Sigmoid colon (tissue), 6 donors: ENCODE measurements at regions not wholly inside any gene's neighbourhood (a gene's known extent, or its start where the extent isn't known, plus 50 kb on each side); places are given as distances from the start of the nearest gene placed in this dataset.

Experiments
- DNase-seq: peaks from one replicate; pipeline ENCODE4 v3.0.0-alpha.2; 2019
- H3K27ac ChIP-seq, 4 donors: fragments of 200-600 bp; sonication (generic); one replicate each; pipeline ENCODE4 v1.5.1; 2016 to 2019; ENCODE audit warnings: mild to moderate bottlenecking in 1 of 4
- H3K27me3 ChIP-seq, 3 donors: fragments of 200-600 bp; sonication (generic); one replicate each; pipeline ENCODE4 v1.5.1; 2019; ENCODE audit warnings: mild to moderate bottlenecking in 1 of 3
- H3K36me3 ChIP-seq, 4 donors: fragments of 200-600 bp; sonication (generic); one replicate each; pipeline ENCODE4 v1.5.1; 2016 to 2019
- H3K4me1 ChIP-seq, 4 donors: fragments of 200-600 bp; sonication (generic); one replicate each; pipeline ENCODE4 v1.5.1; 2017 to 2019
- H3K4me3 ChIP-seq, 4 donors: fragments of 200-600 bp; sonication (generic); one replicate each; pipeline ENCODE4 v1.5.1; 2017 to 2019; ENCODE audit warnings: mild to moderate bottlenecking in 2 of 4, moderate library complexity in 1 of 4
- H3K9me3 ChIP-seq, 4 donors: fragments of 200-600 bp in 3 of 4; sonication (generic) in 3 of 4; one replicate each; pipeline versions ENCODE4 v1.5.1 to v1.6.1; 2013 to 2019
- CTCF ChIP-seq, 4 experiments: fragments of 450-650 bp in 3 of 4; fragments of 200-600 bp in 1 of 4; IDR thresholded peaks; one replicate each; pipeline ENCODE4 v1.5.1; 2016 to 2019; ENCODE audit warnings: antibody characterized with exemption in 4 of 4, mild to moderate bottlenecking in 3 of 4, moderate library complexity in 2 of 4
- EP300 ChIP-seq, 4 donors: sonication (generic); formaldehyde crosslinking; IDR thresholded peaks; one replicate each; pipeline ENCODE4 v1.6.1; 2017; ENCODE audit warnings: antibody characterized with exemption in 4 of 4
- POLR2A ChIP-seq, 2 donors: fragments of 450-650 bp; IDR thresholded peaks; one replicate each; pipeline ENCODE4 v1.6.1; 2016; ENCODE audit warnings: antibody characterized with exemption in 2 of 2, mild to moderate bottlenecking in 2 of 2, moderate library complexity in 2 of 2
- POLR2AphosphoS5 ChIP-seq, 4 donors: sonication (generic); formaldehyde crosslinking; IDR thresholded peaks; one replicate each; pipeline ENCODE4 v1.6.1; 2017; ENCODE audit warnings: antibody characterized with exemption in 4 of 4
- WGBS, 2 donors: extraction: QIAGEN DNeasy Blood & Tissue Kit; methylation state at CpG; one replicate each; pipeline ENCODE4 v1.1.7; 2013; 5-methylcytosine and 5-hydroxymethylcytosine counted together
- intact Hi-C: fragments of 100-400 bp; cut with DNase I; formaldehyde crosslinking; loops from one replicate; pipeline ENCODE4 v1.15.1; 2023
- donor health status: healthy with polysubstance abuse.
- donor health status: healthy.

DNA sequence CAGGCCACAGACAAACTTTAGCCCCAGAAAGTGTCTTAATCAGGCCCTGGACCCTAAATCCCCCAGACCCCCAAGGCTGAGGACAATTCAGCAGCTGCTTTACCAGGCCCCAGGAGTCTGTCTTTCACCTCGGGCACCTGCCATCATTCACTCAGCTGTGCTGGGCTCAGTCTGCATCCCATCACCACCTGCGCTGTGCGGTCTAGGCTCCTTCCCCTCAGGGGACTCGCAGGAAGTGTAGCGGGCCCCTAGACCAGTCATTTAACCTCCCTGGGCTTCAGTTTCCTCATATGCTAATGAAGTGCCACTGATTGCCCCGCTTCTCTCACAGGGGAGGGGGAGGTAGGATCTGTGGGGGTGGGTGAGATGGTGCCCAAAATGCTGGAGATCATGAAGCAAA, 76.4 kb upstream of the ZMIZ1 start:
- H3K4me3 ChIP-seq: no peak overlapping the region
- no peak overlapping the region for H3K27ac ChIP-seq
- H3K9me3 ChIP-seq: no peaks in the 10 kb centered on the region
- no peak for DNase-seq
- intact Hi-C loops: no loop called here
- WGBS, 2 donors: 65 to 85% methylated on average over 6 of the region's 6 CpGs
- TF ChIP-seq POLR2AphosphoS5 (IDR thresholded peaks at IDR 0.05): no peak
- no peak for TF ChIP-seq CTCF (IDR thresholded peaks at IDR 0.05)
- no peak for TF ChIP-seq POLR2A (IDR thresholded peaks at IDR 0.05)
- no peak for TF ChIP-seq EP300 (IDR thresholded peaks at IDR 0.05)
- no peaks in the 10 kb centered on the region for H3K36me3 ChIP-seq
- no peaks in the 10 kb centered on the region for H3K27me3 ChIP-seq
- no peaks in the 10 kb centered on the region for H3K4me1 ChIP-seq

- TF ChIP-seq POLR2A (IDR thresholded peaks at IDR 0.05) (no peak), EP300 (IDR thresholded peaks at IDR 0.05) (no peak), CTCF (IDR thresholded peaks at IDR 0.05) (no peak), POLR2AphosphoS5 (IDR thresholded peaks at IDR 0.05) (no peak)
- Histone ChIP-seq H3K27ac (no peak overlapping the region), H3K4me1 (no peaks in the 10 kb centered on the region), H3K4me3 (no peak overlapping the region), H3K27me3 (no peaks in the 10 kb centered on the region), H3K36me3 (no peaks in the 10 kb centered on the region), H3K9me3 (no peaks in the 10 kb centered on the region)
- DNase-seq: no peak
- WGBS, 2 donors: 86 to 88% methylated on average over 10 of the region's 10 CpGs
- intact Hi-C loops: no loop called here
These were observed 75.4 kb upstream of the ZMIZ1 start for GRCh38 chr10:78993261-78993945.

DNA sequence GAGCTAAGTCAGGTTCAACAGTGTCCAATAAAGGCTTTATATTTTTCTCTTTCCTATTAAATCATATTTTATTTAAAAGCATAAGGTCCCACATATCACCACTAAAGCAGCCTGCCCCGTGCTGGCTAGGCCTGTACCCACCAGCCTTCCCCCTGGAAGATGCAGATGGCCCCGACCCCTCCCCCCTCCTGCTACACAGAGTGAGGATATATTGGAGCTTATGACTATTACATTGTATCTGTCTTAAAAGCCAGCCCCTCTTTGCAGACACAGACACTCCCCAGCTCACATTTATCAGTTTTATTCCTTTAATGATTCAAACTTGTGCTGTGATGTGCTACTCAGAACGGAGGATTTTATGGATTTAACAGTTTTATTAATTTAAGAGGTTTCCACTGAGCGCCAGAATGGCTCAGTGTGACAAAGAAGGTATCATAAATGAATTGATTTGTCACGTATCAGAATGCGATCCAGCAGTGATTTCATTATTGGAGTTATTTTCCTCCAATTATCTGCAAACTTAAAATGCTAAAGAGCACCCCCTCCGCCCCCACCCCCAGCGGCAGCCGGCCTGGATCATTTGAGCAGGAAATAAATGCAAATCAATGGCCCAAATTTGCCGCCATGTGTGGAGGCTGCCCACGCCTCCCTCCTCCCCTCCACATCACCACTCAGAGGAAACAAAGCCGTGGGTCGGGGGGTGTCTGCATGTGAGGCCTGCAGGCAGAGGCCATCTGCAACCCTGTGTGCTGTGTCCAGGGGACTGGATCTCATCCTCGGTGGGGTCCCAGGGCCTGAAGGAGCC, 72.6 kb upstream of the ZMIZ1 start:
- WGBS, 2 donors: 83 to 91% methylated on average over 14 of the region's 14 CpGs
- no peak for DNase-seq
- intact Hi-C loops: no loop called here
- no peak overlapping the region for H3K27ac ChIP-seq
- no peaks in the 10 kb centered on the region for H3K36me3 ChIP-seq
- no peaks in the 10 kb centered on the region for H3K9me3 ChIP-seq
- H3K27me3 ChIP-seq: no peaks in the 10 kb centered on the region
- H3K4me1 ChIP-seq: no peaks in the 10 kb centered on the region
- no peak for TF ChIP-seq POLR2AphosphoS5 (IDR thresholded peaks at IDR 0.05)
- TF ChIP-seq POLR2A (IDR thresholded peaks at IDR 0.05): no peak
- no peak for TF ChIP-seq EP300 (IDR thresholded peaks at IDR 0.05)
- no peak for TF ChIP-seq CTCF (IDR thresholded peaks at IDR 0.05)
- no peak overlapping the region for H3K4me3 ChIP-seq

- Histone ChIP-seq H3K27me3 (no peaks in the 10 kb centered on the region), H3K9me3 (no peaks in the 10 kb centered on the region), H3K36me3 (no peaks in the 10 kb centered on the region), H3K4me3 (no peak overlapping the region), H3K27ac (no peak overlapping the region), H3K4me1 (no peaks in the 10 kb centered on the region)
- DNase-seq: no peak
- no peak for TF ChIP-seq POLR2A (IDR thresholded peaks at IDR 0.05)
- no peak for TF ChIP-seq EP300 (IDR thresholded peaks at IDR 0.05)
- TF ChIP-seq POLR2AphosphoS5 (IDR thresholded peaks at IDR 0.05): no peak
- no peak for TF ChIP-seq CTCF (IDR thresholded peaks at IDR 0.05)
- intact Hi-C loops: no loop called here
- 79 to 86% methylated on average over 3 of the region's 3 CpGs for WGBS, 2 donors
These were observed 72.0 kb upstream of the ZMIZ1 start for GRCh38 chr10:78996792-78997129.
